ENCODE measurements at regions not wholly inside any gene's neighbourhood (a gene's known extent, or its start where the extent isn't known, plus 50 kb on each side); places are given as distances from the start of the nearest gene placed in this dataset.

DNA sequence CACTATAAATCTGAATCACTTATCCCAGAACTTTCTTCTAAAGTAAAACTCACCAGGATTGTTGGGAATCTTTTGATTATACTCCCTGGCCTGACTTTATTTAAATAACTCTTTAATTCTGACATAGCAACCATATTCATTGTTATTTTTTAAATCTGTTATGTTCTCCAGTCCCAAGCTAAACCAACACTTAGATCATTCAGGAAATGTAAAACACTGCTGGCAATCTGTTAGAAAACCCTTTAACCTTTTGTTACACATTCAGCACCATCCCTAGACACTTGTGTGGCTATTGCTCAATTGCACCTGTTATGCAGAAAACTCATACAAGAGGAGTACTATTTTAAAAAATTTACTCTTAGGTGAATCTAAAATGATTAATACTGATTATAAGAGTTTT is 101.8 kb upstream of the NHSL1 start (continued):
- no peak for TF ChIP-seq CHD7 (IDR thresholded peaks at IDR 0.05; ENCODE audit: insufficient replicate concordance, low read length)
- TF ChIP-seq KDM5A (IDR thresholded peaks at IDR 0.05; ENCODE audit: low read length) = no peak
- TF ChIP-seq RAD21 (IDR thresholded peaks at IDR 0.05 in 1 of 2, conservative IDR thresholded peaks at IDR 0.05 in 1 of 2; ENCODE audit: low read depth in 2 of 2, low read length in 2 of 2) = no peak
- TF ChIP-seq SIRT6 (IDR thresholded peaks at IDR 0.05; ENCODE audit: low read length) = no peak
- TF ChIP-seq ATF3 (IDR thresholded peaks at IDR 0.05; ENCODE audit: insufficient read depth, low read depth, low read length) = no peak
- TF ChIP-seq SP4 (IDR thresholded peaks at IDR 0.05; ENCODE audit: low read length) = no peak
- no peak for TF ChIP-seq ASH2L (IDR thresholded peaks at IDR 0.05; ENCODE audit: low read length)
- TF ChIP-seq JUN (IDR thresholded peaks at IDR 0.05; ENCODE audit: low read depth, low read length) = no peak
- no peak for TF ChIP-seq NANOG (IDR thresholded peaks at IDR 0.05; ENCODE audit: insufficient read depth, low read depth, low read length, poor library complexity, severe bottlenecking)
- TF ChIP-seq RFX5 (IDR thresholded peaks at IDR 0.05; ENCODE audit: borderline replicate concordance, low read depth, low read length) = no peak
- TF ChIP-seq TAF7 (optimal IDR thresholded peaks at IDR 0.05; ENCODE audit: borderline replicate concordance, low read depth, low read length) = no peak
- TF ChIP-seq CEBPB (IDR thresholded peaks at IDR 0.05; ENCODE audit: low read depth, low read length) = no peak
